Esophagus (tissue), 2 donors: ENCODE measurements at regions not wholly inside any gene's neighbourhood (a gene's known extent, or its start where the extent isn't known, plus 50 kb on each side); places are given as distances from the start of the nearest gene placed in this dataset.

Experiments
- H3K27ac ChIP-seq, 2 donors: one replicate each; pipeline ENCODE4 v1.5.1; 2013; ENCODE audit warnings: low read depth in 2 of 2, mild to moderate bottlenecking in 2 of 2, inconsistent platforms in 1 of 2, low read length in 1 of 2, moderate library complexity in 1 of 2
- H3K27me3 ChIP-seq, 2 donors: one replicate each; pipeline ENCODE4 v1.6.1; 2013; ENCODE audit warnings: low read length in 2 of 2, control low read depth in 1 of 2, mild to moderate bottlenecking in 1 of 2; ENCODE audit not compliant: insufficient read depth in 2 of 2, control insufficient read depth in 1 of 2
- H3K36me3 ChIP-seq, 2 donors: one replicate each; pipeline ENCODE4 v1.6.1; 2013; ENCODE audit warnings: low read length in 1 of 2; ENCODE audit not compliant: control insufficient read depth in 2 of 2, insufficient read depth in 2 of 2
- H3K4me1 ChIP-seq, 2 donors: one replicate each; pipeline ENCODE4 v1.6.1; 2013; ENCODE audit warnings: low read length in 1 of 2; ENCODE audit not compliant: control insufficient read depth in 2 of 2, insufficient read depth in 2 of 2
- H3K4me3 ChIP-seq, 2 donors: one replicate each; pipeline ENCODE4 v1.5.1; 2013; ENCODE audit warnings: low read length in 2 of 2, mild to moderate bottlenecking in 2 of 2, low read depth in 1 of 2, moderate library complexity in 1 of 2
- H3K9me3 ChIP-seq, 2 donors: one replicate each; pipeline ENCODE4 v1.6.1; 2013; ENCODE audit warnings: mild to moderate bottlenecking in 2 of 2, low read depth in 1 of 2, low read length in 1 of 2, moderate library complexity in 1 of 2; ENCODE audit not compliant: control insufficient read depth in 2 of 2, insufficient read depth in 1 of 2
- WGBS, 2 donors: extraction: QIAGEN DNeasy Blood & Tissue Kit; methylation state at CpG; one replicate each; pipeline ENCODE4 v1.1.7; 2013; 5-methylcytosine and 5-hydroxymethylcytosine counted together
- donor health status: healthy with polysubstance abuse.
- donor health status: Bipolar disorder and iron deficiency.

DNA sequence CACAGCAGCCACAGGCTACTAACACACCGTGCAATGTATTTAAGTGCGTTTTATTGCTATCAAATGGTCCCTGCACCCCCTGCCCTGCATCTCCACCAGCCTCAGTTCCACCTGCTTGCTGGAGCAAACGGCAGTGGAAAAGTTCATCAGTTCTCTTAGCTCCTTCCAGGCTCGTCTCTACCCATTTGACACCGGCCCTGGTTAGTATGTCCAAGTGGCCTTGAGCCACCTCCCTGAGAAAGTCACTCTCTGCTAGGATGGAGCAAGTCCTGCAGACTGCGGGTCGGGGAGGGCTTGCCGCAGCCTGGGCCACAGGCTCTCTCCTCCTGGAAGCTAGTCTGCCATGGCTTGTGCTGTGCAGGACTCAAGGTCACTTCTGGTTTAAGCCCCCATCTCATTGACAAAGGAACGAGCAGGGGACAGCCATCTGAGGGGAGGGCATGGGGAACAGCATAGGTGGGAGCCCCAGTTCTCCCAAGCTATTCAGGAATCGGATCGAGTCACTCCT lies 74.9 kb downstream of the RHOB start:
- WGBS, 2 donors: 77 to 86% methylated on average over 11 of the region's 11 CpGs
- Histone ChIP-seq H3K9me3 (no peaks in the 10 kb centered on the region), H3K27ac (no peak overlapping the region)

DNA sequence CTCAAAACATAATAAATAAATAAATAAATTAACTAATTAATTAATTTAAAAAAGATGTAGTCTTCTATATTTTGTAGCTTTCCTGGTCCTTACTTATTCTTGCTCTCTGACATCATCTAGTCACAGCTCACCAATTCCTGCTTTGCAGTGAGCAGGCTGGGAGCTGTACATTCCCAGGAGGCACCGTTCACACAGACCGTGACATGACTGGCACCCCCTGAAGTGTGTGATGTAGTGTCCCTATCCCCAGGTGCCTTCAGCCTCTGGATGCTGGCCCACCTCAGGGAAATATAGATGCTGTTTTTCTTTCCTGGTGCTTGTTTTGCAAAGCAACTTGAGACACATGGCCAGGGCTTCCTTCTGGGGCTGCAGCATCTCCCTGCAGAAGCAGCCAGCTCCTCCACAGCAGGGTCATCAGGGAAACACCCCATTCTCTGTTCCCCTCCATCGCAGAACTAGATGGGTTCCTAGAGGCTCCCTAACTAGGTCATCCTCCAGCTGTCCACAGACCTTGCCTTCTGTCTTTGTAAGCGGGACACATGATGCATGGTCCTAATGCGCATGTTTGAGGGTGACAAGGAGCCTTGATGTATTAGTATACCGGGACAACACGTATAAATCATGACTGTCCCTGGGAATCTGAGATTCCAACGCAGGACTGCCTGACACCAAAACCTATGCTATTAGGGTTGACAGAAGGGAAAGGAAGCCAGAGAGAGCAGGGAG lies 76.4 kb downstream of the RHOB start:
- no peak overlapping the region for H3K4me3 ChIP-seq
- no peaks in the 10 kb centered on the region for H3K9me3 ChIP-seq
- peaks cover 0 to 12% of the 10 kb centered on the region in 2 donors for H3K4me1 ChIP-seq
- whole genome bisulfite sequencing, 2 donors: 95% methylated on average over 8 of the region's 8 CpGs
- H3K36me3 ChIP-seq: no peaks in the 10 kb centered on the region
- no peak overlapping the region for H3K27ac ChIP-seq
- no peaks in the 10 kb centered on the region for H3K27me3 ChIP-seq

More for the DNA sequence above, 74.9 kb downstream of the RHOB start:
- no peak overlapping the region for H3K4me3 ChIP-seq
- no peaks in the 10 kb centered on the region for H3K27me3 ChIP-seq
- H3K4me1 ChIP-seq: peaks cover under 1 to 9% of the 10 kb centered on the region in 2 donors
- no peaks in the 10 kb centered on the region for H3K36me3 ChIP-seq

DNA sequence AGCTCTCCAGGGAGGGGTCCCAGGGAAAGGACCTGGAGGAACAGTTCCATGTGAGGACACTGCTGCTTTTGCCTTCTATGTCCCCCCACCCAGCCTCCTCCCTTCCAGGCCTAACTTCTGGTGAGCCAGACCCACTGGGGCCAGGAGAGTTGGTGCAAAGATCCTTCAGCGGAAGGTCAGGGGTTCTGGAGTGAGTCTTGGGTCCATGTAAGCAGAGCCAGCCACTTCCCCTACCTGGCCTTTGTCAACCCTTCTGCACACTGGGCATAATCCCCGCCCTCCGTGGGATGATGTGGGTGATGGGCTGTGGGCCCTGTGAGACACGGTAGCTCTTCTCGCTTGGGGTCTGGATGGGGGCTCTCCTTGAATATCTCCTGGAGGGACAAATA lies 76.9 kb downstream of the RHOB start:
- Histone ChIP-seq H3K36me3 (no peaks in the 10 kb centered on the region), H3K27ac (no peak overlapping the region), H3K9me3 (no peaks in the 10 kb centered on the region), H3K4me3 (no peak overlapping the region), H3K27me3 (no peaks in the 10 kb centered on the region), H3K4me1 (peaks cover 0 to 12% of the 10 kb centered on the region in 2 donors)
- 93 to 96% methylated on average over 5 of the region's 5 CpGs for WGBS, 2 donors

DNA sequence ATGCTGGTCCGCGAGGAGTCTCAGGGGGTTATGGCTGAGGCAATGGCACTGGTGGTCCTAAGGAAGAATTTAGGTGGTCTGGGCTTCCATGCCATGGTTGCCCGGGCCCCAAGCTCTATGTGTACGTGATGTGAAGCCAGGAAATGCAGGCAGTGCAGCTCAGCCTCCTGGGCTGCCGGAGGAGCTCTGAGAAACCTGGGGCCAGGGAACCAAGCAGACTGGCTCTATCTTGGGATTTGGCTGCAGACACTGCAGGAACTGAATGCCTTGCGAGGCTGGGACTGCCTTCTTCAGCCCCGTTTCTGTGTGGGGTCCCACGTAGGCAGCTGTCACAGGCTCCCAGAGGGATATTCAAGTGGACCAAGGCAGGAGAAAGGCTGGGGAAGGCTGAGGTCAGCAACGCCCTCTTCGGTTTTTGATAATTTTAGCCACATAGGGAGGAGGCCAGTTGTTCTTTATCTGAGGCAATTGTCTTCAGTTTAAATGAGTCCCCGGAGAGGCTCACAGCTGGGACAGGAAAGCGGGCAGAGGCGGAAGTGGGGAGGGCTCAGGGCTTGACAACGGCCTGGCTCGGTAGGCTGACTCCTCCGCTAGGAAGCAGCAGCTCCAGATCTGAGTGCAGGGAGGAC lies 77.7 kb downstream of the RHOB start:
- no peaks in the 10 kb centered on the region for H3K9me3 ChIP-seq
- H3K27ac ChIP-seq: peak overlapping the region; percentile 27 to 74
- peaks cover 0 to 12% of the 10 kb centered on the region in 2 donors for H3K4me1 ChIP-seq
- 69% methylated on average over 16 of the region's 16 CpGs for WGBS, 2 donors
- H3K36me3 ChIP-seq: no peaks in the 10 kb centered on the region
- no peak overlapping the region for H3K4me3 ChIP-seq
- H3K27me3 ChIP-seq: no peaks in the 10 kb centered on the region

DNA sequence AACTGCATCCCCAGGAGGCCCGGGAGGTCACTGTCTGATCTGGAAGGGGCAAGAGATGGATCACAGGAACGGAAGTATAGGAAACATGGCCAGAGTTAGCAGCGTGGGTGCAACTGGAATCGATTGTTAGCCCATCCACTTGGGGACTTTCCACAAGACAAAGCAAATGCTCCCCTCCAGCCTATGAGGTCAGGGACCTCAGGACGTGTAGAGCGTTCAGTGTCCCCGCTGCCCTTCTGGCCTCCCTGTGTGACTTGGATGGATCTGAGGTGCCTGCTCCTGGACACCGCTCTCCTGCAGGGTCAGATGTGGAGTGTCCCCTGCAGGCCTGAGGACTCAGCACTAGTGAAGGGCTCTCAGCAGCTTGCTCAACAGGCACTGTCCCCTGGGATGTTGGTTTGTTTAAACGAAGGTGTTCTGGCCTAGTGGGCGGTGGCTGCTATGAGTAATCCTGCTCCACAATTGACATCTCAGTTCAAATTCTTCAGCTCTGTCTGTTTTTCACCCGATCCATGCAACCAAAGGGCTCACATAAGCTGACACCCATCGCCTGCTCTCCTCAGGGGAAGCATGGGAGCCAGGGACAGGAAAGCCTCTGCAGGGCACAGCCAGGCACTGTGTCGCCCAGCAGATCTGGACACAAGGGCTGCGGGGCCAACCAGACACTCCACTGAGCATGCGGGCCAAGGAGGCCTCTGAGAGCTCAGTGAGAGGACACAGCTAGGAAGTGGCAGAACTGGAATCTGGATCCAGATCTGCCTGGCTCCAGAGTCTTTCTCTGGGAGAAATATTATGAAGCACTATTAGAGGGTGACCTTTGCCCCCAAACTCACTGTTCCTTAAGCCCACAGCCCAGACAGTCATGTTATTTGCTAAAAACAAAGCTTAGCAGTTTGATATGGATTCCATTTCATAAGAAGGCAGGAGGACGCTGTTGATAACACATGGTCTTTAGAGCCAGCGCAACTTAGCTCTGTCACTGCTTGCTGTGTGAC lies 78.5 kb downstream of the RHOB start:
- H3K4me1 ChIP-seq: peaks cover 0 to 12% of the 10 kb centered on the region in 2 donors

DNA sequence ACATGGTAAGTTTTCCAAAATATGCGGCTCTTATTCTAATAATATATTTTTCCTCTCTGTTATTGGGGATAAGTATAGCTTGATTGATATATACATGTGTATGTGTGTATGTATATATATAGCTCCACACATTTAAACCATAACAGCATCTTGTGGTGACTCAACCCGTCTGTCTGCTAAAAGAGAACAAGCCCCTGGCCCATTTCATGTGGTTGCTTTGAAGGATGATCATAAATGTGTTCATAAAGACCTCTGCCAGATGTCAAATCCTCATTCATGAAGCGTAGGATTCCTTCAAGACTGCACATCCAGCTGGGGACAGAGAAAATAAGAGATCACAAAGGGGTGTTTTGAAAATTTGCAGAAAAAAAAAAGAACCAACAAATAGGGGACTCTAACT lies 79.3 kb downstream of the RHOB start:
- Histone ChIP-seq H3K27ac (no peak overlapping the region), H3K4me1 (peaks cover 0 to 12% of the 10 kb centered on the region in 2 donors), H3K9me3 (no peaks in the 10 kb centered on the region), H3K4me3 (no peak overlapping the region), H3K36me3 (no peaks in the 10 kb centered on the region), H3K27me3 (no peaks in the 10 kb centered on the region)
- WGBS, 2 donors: 86 to 87% methylated on average over 3 of the region's 3 CpGs

More for the DNA sequence above, 78.5 kb downstream of the RHOB start:
- H3K27ac ChIP-seq: peak overlapping the region; percentile 18 to 74
- no peaks in the 10 kb centered on the region for H3K9me3 ChIP-seq
- no peak overlapping the region for H3K4me3 ChIP-seq
- H3K36me3 ChIP-seq: no peaks in the 10 kb centered on the region
- 71 to 73% methylated on average over 17 of the region's 17 CpGs for WGBS, 2 donors
- H3K27me3 ChIP-seq: no peaks in the 10 kb centered on the region

DNA sequence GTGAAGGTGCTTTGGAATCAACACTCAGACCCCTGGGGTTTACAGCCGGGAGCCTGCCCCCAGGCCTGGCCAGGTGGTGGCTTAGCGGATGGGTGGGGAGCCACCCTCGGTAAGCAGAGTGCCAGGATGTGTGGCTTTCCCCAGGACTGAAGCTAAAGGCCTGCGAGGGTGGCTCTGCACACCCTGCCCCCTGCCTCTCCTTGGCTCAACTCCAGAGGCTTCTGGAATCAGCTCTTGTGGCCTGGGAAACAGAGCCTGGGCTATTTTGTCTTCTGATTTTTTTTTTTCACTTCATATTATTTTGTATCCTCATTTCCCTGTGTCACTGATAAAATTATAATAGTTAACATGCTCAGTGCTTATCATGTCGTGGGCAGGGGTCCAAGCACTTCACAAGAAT lies 79.8 kb downstream of the RHOB start:
- Histone ChIP-seq H3K4me3 (no peak overlapping the region), H3K27ac (no peak overlapping the region), H3K36me3 (no peaks in the 10 kb centered on the region), H3K27me3 (no peaks in the 10 kb centered on the region), H3K4me1 (peaks cover 0 to 14% of the 10 kb centered on the region in 2 donors), H3K9me3 (no peaks in the 10 kb centered on the region)
- 61% methylated on average over 5 of the region's 5 CpGs for WGBS, 2 donors

DNA sequence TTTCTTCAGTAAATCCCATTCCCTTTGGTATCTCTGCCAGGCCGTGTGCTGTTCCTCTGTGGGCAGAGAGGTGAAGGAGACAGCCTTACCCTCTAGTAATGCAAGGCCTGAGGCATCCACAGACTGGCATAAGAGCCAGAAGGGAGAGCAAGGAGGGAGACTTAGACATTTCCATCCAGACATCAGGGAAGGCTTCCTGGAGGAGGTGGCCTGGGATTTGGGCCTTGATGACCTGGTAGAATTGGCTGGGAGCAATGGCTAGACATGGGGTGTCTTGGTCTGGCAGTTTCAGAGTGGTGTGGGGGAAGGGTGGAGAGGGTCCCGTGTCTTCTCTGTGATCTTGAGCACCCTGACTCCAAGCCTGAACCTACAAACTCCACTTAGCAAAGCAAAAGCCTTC lies 81.8 kb downstream of the RHOB start:
- Histone ChIP-seq H3K27me3 (no peaks in the 10 kb centered on the region), H3K27ac (no peak overlapping the region), H3K9me3 (no peaks in the 10 kb centered on the region), H3K4me1 (peaks cover 0 to 17% of the 10 kb centered on the region in 2 donors), H3K4me3 (no peak overlapping the region), H3K36me3 (no peaks in the 10 kb centered on the region)
- 83 to 94% methylated on average over 2 of the region's 2 CpGs for WGBS, 2 donors

DNA sequence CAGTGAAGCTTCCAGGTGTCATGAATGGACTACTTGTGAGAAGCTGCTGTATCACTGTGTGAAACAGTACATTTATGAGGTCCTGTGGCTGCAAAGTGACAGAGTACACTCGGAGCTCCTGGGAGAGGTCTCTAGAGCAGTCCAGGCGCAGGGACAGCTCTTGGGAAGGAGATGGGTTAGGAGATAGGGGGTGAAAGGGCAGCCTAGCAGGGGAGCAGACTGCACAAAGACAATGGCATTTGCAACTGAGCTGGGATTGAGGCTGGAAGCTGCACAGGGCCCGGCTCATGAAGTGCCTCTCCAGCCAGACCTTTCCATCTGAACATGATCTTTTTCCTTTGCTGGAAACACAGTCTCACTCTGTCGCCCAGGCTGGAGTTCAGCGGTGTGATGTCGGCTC lies 83.6 kb downstream of the RHOB start:
- Histone ChIP-seq H3K4me3 (no peak overlapping the region), H3K27me3 (no peaks in the 10 kb centered on the region), H3K36me3 (no peaks in the 10 kb centered on the region), H3K27ac (no peak overlapping the region), H3K9me3 (no peaks in the 10 kb centered on the region), H3K4me1 (peaks cover 0 to 14% of the 10 kb centered on the region in 2 donors)
- 94% methylated on average over 6 of the region's 6 CpGs for WGBS, 2 donors
